PC-9 (cell line): ENCODE measurements at regions not wholly inside any gene's neighbourhood (a gene's known extent, or its start where the extent isn't known, plus 50 kb on each side); places are given as distances from the start of the nearest gene placed in this dataset.

Source experiments
- BruUV-seq: library from RNA; stranded (reverse); fragments of 400-500 nt; replicated peaks from 2 replicates; lab custom pipeline; 2021; lab: Mats Ljungman, UMichigan
- CTCF ChIA-PET: fragments of 300-600 bp; sonication (Branson Sonifier 250); formaldehyde crosslinking; loops from one replicate; lab custom pipeline; 2022; ENCODE audit warnings: antibody characterized with exemption; lab: Charles Lee
- POLR2A ChIA-PET: fragments of 300-600 bp; sonication (Branson Sonifier 250); formaldehyde crosslinking; loops from one replicate; lab custom pipeline; 2022; ENCODE audit warnings: antibody characterized with exemption; ENCODE audit not compliant: unreplicated experiment; lab: Charles Lee
- DNase-seq, 2 experiments: peaks; one replicate each; pipeline versions ENCODE4 v3.0.0 to v3.0.0-alpha.2; 2015 to 2022; ENCODE audit warnings: mixed read lengths in 1 of 2
- H2AFZ ChIP-seq: fragments of 200-600 bp; sonication (generic); 2 replicates; pipeline ENCODE4 v1.8.1; 2017; ENCODE audit warnings: antibody characterized with exemption
- H3F3A ChIP-seq: fragments of 200-600 bp; sonication (generic); 2 replicates; pipeline ENCODE4 v1.8.1; 2017; ENCODE audit warnings: antibody characterized with exemption, mild to moderate bottlenecking, low read depth; ENCODE audit not compliant: insufficient read depth
- H3K27ac ChIP-seq: fragments of 200-600 bp; sonication (generic); 2 replicates; pipeline ENCODE4 v1.6.1; 2016; ENCODE audit warnings: mixed run types
- H3K27me3 ChIP-seq: fragments of 200-600 bp; sonication (generic); 2 replicates; pipeline ENCODE4 v1.6.1; 2016; ENCODE audit warnings: low read depth, mixed run types; ENCODE audit not compliant: insufficient read depth
- H3K36me3 ChIP-seq: fragments of 200-600 bp; sonication (generic); 2 replicates; pipeline ENCODE4 v1.6.1; 2016; ENCODE audit warnings: low read depth, mixed run types
- H3K4me1 ChIP-seq: fragments of 200-600 bp; sonication (generic); replicated peaks from 2 replicates; pipeline ENCODE4 v1.6.1; 2016; ENCODE audit warnings: mixed run types; ENCODE audit not compliant: insufficient read depth
- H3K4me2 ChIP-seq: fragments of 200-600 bp; sonication (generic); 2 replicates; pipeline ENCODE4 v1.6.1; 2017; ENCODE audit warnings: mixed run types
- H3K4me3 ChIP-seq: fragments of 200-600 bp; sonication (generic); 2 replicates; pipeline ENCODE4 v1.6.1; 2016; ENCODE audit warnings: mixed run types
- H3K79me2 ChIP-seq: fragments of 200-600 bp; sonication (generic); 2 replicates; pipeline ENCODE4 v1.6.1; 2017; ENCODE audit warnings: low read depth, mixed run types
- H3K9me2 ChIP-seq: fragments of 200-600 bp; sonication (generic); 2 replicates; pipeline ENCODE4 v1.8.1; 2017; ENCODE audit warnings: mild to moderate bottlenecking; ENCODE audit not compliant: insufficient read depth
- H3K9me3 ChIP-seq: fragments of 200-600 bp; sonication (generic); 2 replicates; pipeline ENCODE4 v1.8.1; 2016; ENCODE audit warnings: low read depth; ENCODE audit not compliant: insufficient read depth
- H4K20me1 ChIP-seq: fragments of 200-600 bp; sonication (generic); 2 replicates; pipeline ENCODE4 v1.8.1; 2017; ENCODE audit not compliant: insufficient read depth
- CTCF ChIP-seq: fragments of 200-600 bp; sonication (generic); conservative IDR thresholded peaks from 2 replicates; pipeline ENCODE4 v1.6.1; 2017; ENCODE audit warnings: mixed run types, antibody characterized with exemption, mild to moderate bottlenecking, moderate library complexity
- EZH2 ChIP-seq: fragments of 200-600 bp; sonication (generic); IDR thresholded peaks from 2 replicates; pipeline ENCODE4 v1.8.0; 2017; ENCODE audit warnings: antibody characterized with exemption, low read depth
- intact Hi-C: fragments of 100-400 bp; cut with micrococcal nuclease; formaldehyde crosslinking; loops from one replicate; pipeline ENCODE4 v1.10.0; 2022; ENCODE audit not compliant: unreplicated experiment

GRCh38 chr3:159924411-159924810 lies 64.2 kb upstream of the IL12A start:
- Histone ChIP-seq H3K79me2 (no peaks in the 10 kb centered on the region), H3K27ac (no peak overlapping the region), H3K9me3 (0 out of 2 replicates have a peak, but pooled peaks cover 3% of the 10 kb centered on the region), H3K4me3 (no peak overlapping the region), H2AFZ (no peak overlapping the region), H3K27me3 (no peaks in the 10 kb centered on the region), H3K4me1 (peaks cover 40% of the 10 kb centered on the region), H3K4me2 (no peak overlapping the region), H3F3A (peaks cover 35% of the 10 kb centered on the region), H4K20me1 (no peaks in the 10 kb centered on the region), H3K9me2 (no peaks in the 10 kb centered on the region), H3K36me3 (no peaks in the 10 kb centered on the region)
- CTCF ChIA-PET, result no interaction called here
- no peak for TF ChIP-seq CTCF
- intact Hi-C loops, result no loop called here
- POLR2A ChIA-PET, result no interaction called here
- BruUV-seq, result no TSS peak
- DNase-seq, result no peak

DNA sequence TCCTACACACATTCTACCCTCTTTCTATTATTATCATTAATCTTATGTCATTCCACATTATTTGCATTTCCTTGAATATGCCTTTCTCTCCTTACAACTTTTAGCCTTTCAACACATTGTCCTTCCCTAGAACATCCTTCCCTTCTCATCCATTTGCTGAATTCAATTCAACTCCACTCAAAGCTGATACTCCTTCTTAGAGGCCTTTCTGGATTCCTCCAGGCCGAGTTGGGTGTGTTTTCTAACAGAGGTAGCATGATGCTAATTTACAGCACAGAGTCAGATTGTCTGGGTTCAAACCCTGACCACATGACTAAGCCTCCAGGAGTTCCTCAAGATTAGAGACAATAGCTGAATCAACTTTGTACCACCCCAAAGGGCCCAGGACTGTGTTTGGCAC lies 63.4 kb upstream of the IL12A start:
- no peak for DNase-seq
- TF ChIP-seq CTCF (no peak), EZH2 (no peak)
- POLR2A ChIA-PET, result no interaction called here
- no peaks in the 10 kb centered on the region for H3K36me3 ChIP-seq
- H3K4me2 ChIP-seq, result no peak overlapping the region
- no peaks in the 10 kb centered on the region for H4K20me1 ChIP-seq
- H3K9me2 ChIP-seq, result no peaks in the 10 kb centered on the region
- H3F3A ChIP-seq, result peaks cover 39% of the 10 kb centered on the region
- 0 out of 2 replicates have a peak, but pooled peaks cover 3% of the 10 kb centered on the region for H3K9me3 ChIP-seq
- BruUV-seq, result no TSS peak
- H3K27ac ChIP-seq, result no peak overlapping the region
- no peaks in the 10 kb centered on the region for H3K79me2 ChIP-seq
- H3K4me1 ChIP-seq, result peaks cover 40% of the 10 kb centered on the region
- intact Hi-C loops, result loop anchor here (5.0 kb wide), 1 partner anchor 663 kb away; no protein-coding TSS in a partner anchor
- H3K27me3 ChIP-seq, result no peaks in the 10 kb centered on the region
- CTCF ChIA-PET, result no interaction called here
- H2AFZ ChIP-seq, result no peak overlapping the region
- no peak overlapping the region for H3K4me3 ChIP-seq

- Histone ChIP-seq H2AFZ (no peak overlapping the region), H3K79me2 (no peaks in the 10 kb centered on the region), H3K4me3 (no peak overlapping the region), H3F3A (peaks cover 45% of the 10 kb centered on the region), H3K4me2 (no peak overlapping the region), H3K27me3 (no peaks in the 10 kb centered on the region), H3K9me2 (no peaks in the 10 kb centered on the region), H4K20me1 (no peaks in the 10 kb centered on the region), H3K9me3 (0 out of 2 replicates have a peak, but pooled peaks cover 1% of the 10 kb centered on the region), H3K4me1 (peaks cover 46% of the 10 kb centered on the region), H3K27ac (peak overlapping the region; percentile 94), H3K36me3 (no peaks in the 10 kb centered on the region)
- CTCF ChIA-PET, result no interaction called here
- DNase-seq, result no peak
- intact Hi-C loops, result loop anchor here (5.0 kb wide), 1 partner anchor 664 kb away; no protein-coding TSS in a partner anchor
- BruUV-seq, result no TSS peak
- POLR2A ChIA-PET, result no interaction called here
- TF ChIP-seq CTCF, result no peak
- TF ChIP-seq EZH2, result no peak
Observed at GRCh38 chr3:159926573-159926972, 62.1 kb upstream of the IL12A start.
